HG02870 (cell line): ENCODE measurements at regions not wholly inside any gene's neighbourhood (a gene's known extent, or its start where the extent isn't known, plus 50 kb on each side); places are given as distances from the start of the nearest gene placed in this dataset.

ENCODE experiments used
- ATAC-seq: cut with Tn5 transposase; IDR thresholded peaks from one replicate; pipeline ENCODE4 v1.9.1; 2021; ENCODE audit warnings: mild to moderate bottlenecking, moderate library complexity; ENCODE audit not compliant: unreplicated experiment

DNA sequence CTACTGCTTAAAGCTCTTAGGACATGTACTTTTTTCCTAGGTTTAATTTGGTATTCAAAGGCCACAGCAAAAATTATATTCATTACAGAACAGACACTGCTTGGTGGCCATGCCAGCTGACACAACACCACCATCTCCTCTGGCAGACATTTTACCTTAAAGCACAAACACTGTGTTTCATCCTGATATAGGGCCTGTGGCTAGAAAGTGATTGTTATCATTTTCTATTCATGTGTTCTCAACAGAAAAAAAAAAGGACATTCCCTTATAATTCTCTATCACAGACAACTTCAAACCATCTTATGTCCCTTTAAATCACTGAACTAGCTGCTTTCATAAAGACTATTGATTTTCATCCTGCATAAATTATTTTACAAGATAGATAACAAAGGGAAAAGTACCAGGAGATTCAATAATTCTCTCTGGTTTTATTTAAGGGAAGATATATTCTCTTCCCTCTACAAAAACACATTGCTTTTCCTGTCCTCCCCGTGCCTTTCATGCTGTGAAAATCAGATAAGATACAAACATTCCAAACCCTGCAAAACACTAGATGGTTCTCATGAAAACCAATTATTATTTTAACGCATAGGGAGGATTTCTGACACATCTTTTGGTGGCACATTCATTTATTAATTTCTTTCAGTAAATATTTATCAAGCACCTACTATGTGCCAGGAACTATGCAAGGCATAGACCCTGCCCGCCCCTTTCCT is 139.3 kb upstream of the TMCC3 start:
- no peak for ATAC-seq

DNA sequence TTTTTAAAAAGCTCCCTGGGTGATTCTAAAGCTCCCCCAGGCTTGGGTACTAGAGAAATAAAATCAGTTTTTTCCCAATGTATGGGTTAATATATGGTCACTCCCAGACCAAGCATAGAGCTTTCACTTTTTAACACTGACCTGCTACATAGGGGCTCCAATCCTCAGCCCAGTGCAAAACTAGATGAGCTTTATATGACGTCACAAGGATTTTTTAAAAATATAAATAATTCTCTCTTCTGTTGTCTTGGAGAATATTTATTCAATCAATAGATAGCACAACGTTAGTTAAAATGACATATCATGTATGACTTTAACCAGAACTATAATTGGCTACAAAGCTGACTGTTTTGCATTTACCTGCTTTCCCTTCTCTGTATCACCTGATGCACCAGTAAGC is 137.9 kb upstream of the TMCC3 start:
- ATAC-seq = no peak

DNA sequence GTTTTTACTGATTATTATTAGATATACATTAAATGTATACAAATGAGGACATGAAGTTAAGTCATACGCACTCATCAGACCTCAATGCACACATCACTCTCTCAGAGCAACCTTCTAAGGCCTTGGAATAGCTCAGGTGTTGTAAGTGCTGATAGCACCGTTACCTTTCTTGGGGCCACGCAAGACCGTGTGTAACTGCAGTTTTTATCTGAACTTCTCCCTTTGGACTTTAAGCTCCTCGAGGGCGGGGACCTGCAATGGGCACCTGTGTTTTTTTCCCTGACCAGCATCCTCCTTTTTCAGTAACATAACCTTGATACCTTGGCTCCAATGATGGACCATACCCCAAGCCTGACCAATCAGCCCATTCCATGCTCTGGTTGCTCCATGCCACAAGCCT is 136.5 kb upstream of the TMCC3 start:
- ATAC-seq = no peak

GRCh38 chr12:94783862-94784261 is 133.5 kb upstream of the TMCC3 start:
- ATAC-seq = no peak

DNA sequence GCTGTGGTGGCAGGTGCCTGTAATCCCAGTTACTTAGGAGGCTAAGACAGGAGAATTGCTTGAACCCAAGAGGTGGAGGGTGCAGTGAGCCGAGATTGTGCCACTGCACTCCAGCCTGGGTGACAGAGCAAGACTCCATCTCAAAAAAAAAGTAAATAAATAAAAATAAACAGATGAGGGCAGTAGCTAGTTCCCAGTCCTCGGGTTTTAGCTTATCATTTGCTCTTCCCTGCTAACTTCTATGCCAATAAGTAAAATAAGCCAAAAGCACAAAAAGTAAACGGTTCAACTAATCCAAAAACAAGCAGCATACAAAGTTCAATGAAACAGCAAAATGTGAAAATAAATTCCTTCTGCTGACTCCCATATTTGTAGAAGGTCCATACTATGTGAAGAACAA is 133.0 kb upstream of the TMCC3 start:
- no peak for ATAC-seq

- no peak for ATAC-seq
Measured at GRCh38 chr12:94781835-94782234, 131.5 kb upstream of the TMCC3 start.

GRCh38 chr12:94779485-94779884 is 129.1 kb upstream of the TMCC3 start:
- no peak for ATAC-seq

- ATAC-seq = no peak
Measured at GRCh38 chr12:94777936-94778335, 127.6 kb upstream of the TMCC3 start.

DNA sequence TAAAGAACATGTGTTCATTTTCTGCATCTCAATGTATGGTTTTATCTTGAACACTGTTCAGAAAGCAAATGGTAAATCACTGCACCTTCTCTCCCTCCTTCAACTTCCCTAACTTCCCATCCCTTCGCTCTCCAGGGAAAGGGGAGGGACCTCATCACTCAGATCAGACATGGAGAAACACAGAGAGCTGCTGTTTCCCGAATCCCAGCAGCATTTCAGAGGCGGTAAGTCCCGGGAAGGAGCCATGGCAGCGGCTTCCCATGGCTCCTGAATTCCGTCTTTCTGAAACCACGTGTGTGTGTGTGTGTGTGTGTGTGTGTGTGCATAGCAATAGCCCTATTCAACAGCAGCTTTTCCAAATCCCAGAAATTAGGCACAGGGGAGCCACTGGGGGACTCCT is 125.4 kb upstream of the TMCC3 start:
- no peak for ATAC-seq

DNA sequence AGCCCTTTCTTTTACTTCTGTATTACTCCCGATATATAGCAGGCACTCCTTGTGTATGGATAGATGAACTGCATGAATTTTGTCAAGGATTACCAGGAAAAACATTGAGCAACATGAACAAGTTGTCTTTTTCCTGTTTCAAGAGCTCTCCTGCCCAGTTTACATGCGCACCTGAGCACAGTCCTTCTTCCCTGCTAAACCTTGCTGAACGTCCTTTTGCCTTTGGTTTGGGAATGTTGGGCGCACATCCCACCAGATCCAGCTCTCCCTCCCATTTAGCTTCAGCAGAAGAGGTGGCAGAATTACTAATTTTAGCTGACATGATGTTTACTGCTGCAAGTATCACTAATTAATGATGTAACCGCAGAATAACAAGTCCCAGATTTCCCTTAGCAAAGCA is 121.4 kb upstream of the TMCC3 start:
- no peak for ATAC-seq

DNA sequence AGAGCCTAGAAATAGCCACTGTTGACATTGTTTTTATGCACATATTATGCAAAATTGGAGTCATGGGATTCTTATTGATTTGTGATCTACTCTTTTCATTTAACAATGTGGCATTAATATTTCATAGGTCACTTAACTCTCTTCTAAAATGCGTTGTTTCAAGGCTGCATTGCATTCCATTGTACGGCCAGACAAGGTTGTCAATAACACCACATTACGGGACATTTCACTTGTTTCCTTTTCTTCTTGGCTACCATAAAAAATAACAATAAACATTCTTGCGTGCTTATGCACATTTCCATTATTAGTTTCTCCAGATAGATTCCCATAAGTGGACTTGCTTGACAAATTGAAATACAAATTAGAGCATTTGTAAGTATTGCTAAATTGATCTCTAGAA is 120.8 kb upstream of the TMCC3 start:
- ATAC-seq = no peak

DNA sequence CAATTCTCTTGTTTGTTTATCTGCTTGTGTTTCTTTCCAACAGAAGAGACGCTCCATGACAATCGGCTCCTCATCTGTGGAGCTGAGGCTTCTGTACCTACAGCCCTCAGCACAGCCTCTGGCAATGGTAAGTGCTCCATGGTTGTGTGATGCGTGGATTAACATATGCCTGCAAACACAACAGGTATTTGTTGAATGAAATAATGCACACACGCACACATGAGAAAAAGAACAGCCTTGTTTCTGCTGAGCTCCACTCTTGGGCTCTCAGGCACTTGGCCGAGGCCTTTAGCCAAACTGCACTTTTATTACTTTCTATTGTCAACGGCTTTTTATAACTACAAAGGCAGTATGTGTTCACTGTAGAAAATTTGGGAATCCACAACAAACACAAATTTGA is 120.4 kb upstream of the TMCC3 start:
- ATAC-seq = no peak

GRCh38 chr12:94769776-94770759 is 119.7 kb upstream of the TMCC3 start:
- ATAC-seq = no peak

GRCh38 chr12:94769047-94769420 is 118.7 kb upstream of the TMCC3 start:
- ATAC-seq = peak; percentile 83

DNA sequence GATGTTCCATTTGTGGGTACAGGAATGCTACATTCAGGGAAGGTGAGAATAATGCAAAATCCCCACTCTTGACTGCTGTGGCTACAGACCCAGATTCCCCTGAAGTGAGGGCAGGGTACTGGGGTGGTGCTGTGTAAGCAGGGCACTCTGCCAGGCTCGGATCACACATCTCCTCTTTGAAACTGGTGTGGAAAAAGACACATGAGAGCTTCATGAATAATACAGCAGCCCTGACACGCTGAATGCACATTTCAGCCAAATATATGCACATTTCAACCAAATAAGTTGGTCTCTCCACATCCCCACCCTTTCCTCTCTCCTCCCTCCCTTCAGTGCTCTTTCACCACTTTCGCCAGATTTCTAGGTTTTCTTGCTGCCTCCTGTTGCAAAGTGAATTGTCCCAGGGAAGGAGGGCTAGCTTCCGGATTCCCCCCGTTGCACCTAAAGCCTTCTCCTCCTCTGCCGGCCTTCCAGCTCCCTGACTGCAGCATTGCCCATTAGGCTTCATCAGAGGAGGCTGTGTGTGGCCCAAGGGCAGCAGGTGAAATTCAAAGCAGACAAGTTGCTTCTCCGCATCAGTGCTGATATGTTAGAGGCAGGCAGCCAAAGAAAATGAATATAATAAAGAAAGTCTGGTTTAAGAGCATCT is 118.2 kb upstream of the TMCC3 start:
- peak; percentile 31 for ATAC-seq

GRCh38 chr12:94767956-94768355 is 117.6 kb upstream of the TMCC3 start:
- no peak for ATAC-seq

GRCh38 chr12:94766397-94766796 is 116.0 kb upstream of the TMCC3 start:
- no peak for ATAC-seq

- ATAC-seq = no peak
Measured at GRCh38 chr12:94763462-94763861, 113.1 kb upstream of the TMCC3 start.

DNA sequence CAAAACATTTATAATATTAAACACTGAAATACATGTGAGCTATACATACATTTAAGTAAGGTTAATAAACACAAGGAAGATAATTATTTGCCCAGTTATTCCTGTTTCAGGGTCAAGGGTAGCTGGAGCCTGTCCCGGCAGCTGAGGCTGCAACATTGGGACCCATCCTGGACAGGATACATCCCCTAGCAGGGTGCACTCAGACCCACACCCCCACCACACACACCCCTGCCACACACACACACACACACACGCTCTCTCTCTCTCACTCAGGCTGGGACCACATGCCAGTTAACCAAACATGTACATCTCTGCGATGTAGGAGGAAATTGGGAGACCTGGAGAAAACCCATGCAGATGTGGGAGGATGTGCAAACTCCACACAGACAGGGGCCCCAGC is 112.6 kb upstream of the TMCC3 start:
- ATAC-seq = no peak

- ATAC-seq = peak; percentile 79
Measured at GRCh38 chr12:94762259-94762942, 112.0 kb upstream of the TMCC3 start.

DNA sequence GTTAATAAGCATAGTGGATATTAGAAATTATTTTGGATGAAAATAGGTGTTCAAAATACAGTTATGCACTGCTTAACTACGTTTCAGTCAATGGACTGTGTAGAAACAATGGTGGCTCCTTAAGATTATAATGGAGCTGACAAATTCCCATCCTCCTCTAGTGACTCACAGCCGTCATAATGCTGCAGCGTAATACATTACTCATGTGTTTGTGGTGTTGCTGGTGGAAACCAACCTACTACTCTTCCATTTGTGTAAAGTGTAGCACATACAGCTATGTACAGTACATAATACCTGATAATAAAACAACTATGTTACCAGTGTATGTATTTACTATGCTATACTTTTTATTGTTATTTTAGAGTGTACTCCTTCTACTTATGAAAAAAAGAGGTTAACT is 111.2 kb upstream of the TMCC3 start:
- ATAC-seq = no peak
